Liver (tissue), 7 donors: ENCODE measurements at regions not wholly inside any gene's neighbourhood (a gene's known extent, or its start where the extent isn't known, plus 50 kb on each side); places are given as distances from the start of the nearest gene placed in this dataset.

Source experiments
- DNase-seq: peaks from one replicate; pipeline ENCODE4 v3.0.0-alpha.2; 2017; ENCODE audit warnings: low spot score
- H3K27ac ChIP-seq, 2 donors: one replicate each; pipeline ENCODE4 v1.7.0; 2013; ENCODE audit warnings: inconsistent platforms in 2 of 2, low read length in 2 of 2, control low read depth in 1 of 2, low read depth in 1 of 2, mild to moderate bottlenecking in 1 of 2
- H3K27me3 ChIP-seq, 4 donors: one replicate each; pipeline versions ENCODE4 v1.6.1 to v1.7.0; 2013; ENCODE audit warnings: low read length in 3 of 4, inconsistent platforms in 1 of 4, mild to moderate bottlenecking in 1 of 4, moderate library complexity in 1 of 4; ENCODE audit not compliant: control insufficient read depth in 4 of 4, insufficient read depth in 4 of 4
- H3K36me3 ChIP-seq, 4 donors: one replicate each; pipeline versions ENCODE4 v1.6.1 to v1.7.0; 2013; ENCODE audit warnings: low read length in 3 of 4, mild to moderate bottlenecking in 3 of 4, low read depth in 1 of 4, moderate library complexity in 1 of 4; ENCODE audit not compliant: control insufficient read depth in 4 of 4, insufficient read depth in 3 of 4
- H3K4me1 ChIP-seq, 4 donors: one replicate each; pipeline versions ENCODE4 v1.6.1 to v1.7.0; 2013; ENCODE audit warnings: low read length in 3 of 4, mild to moderate bottlenecking in 3 of 4, moderate library complexity in 1 of 4; ENCODE audit not compliant: control insufficient read depth in 4 of 4, insufficient read depth in 4 of 4
- H3K4me3 ChIP-seq, 3 donors: one replicate each; pipeline versions ENCODE4 v1.6.1 to v1.7.0; 2013; ENCODE audit warnings: low read length in 3 of 3, control low read depth in 1 of 3, low read depth in 1 of 3, mild to moderate bottlenecking in 1 of 3
- H3K9ac ChIP-seq, 2 donors: one replicate each; pipeline ENCODE4 v1.7.0; 2013; ENCODE audit warnings: low read length in 2 of 2, mild to moderate bottlenecking in 2 of 2, moderate library complexity in 2 of 2, control low read depth in 1 of 2, low read depth in 1 of 2
- H3K9me3 ChIP-seq, 4 donors: one replicate each; pipeline versions ENCODE4 v1.6.1 to v1.7.0; 2013; ENCODE audit warnings: low read length in 3 of 4; ENCODE audit not compliant: control insufficient read depth in 4 of 4
- ATF3 ChIP-seq: IDR thresholded peaks from 2 replicates; pipeline ENCODE4 v1.6.1; 2016; ENCODE audit warnings: antibody characterized with exemption
- EGR1 ChIP-seq, 2 donors: IDR thresholded peaks; 2 replicates each; pipeline ENCODE4 v1.6.1; 2016 to 2018; ENCODE audit warnings: antibody characterized with exemption in 2 of 2, low read depth in 2 of 2
- FOXA2 ChIP-seq: IDR thresholded peaks from 2 replicates; pipeline ENCODE4 v1.6.1; 2016; ENCODE audit warnings: antibody characterized with exemption
- GABPA ChIP-seq, 2 donors: IDR thresholded peaks in 1 of 2; conservative IDR thresholded peaks in 1 of 2; 2 replicates each; pipeline ENCODE4 v1.6.1; 2016; ENCODE audit warnings: antibody characterized with exemption in 2 of 2, mild to moderate bottlenecking in 1 of 2, moderate library complexity in 1 of 2
- HNF4A ChIP-seq, 2 donors: conservative IDR thresholded peaks; 2 replicates each; pipeline ENCODE4 v1.6.1; 2016; ENCODE audit warnings: antibody characterized with exemption in 2 of 2, mild to moderate bottlenecking in 2 of 2
- HNF4G ChIP-seq: IDR thresholded peaks from 2 replicates; pipeline ENCODE4 v1.6.1; 2016; ENCODE audit warnings: antibody characterized with exemption
- MAX ChIP-seq: IDR thresholded peaks from 2 replicates; pipeline ENCODE4 v1.6.1; 2016; ENCODE audit warnings: antibody characterized with exemption
- NR2F2 ChIP-seq: IDR thresholded peaks from 2 replicates; pipeline ENCODE4 v1.6.1; 2016; ENCODE audit warnings: antibody characterized with exemption
- RAD21 ChIP-seq, 2 donors: IDR thresholded peaks; 2 replicates each; pipeline ENCODE4 v1.6.1; 2016; ENCODE audit warnings: antibody characterized with exemption in 2 of 2, mild to moderate bottlenecking in 2 of 2
- REST ChIP-seq: IDR thresholded peaks from 2 replicates; pipeline ENCODE4 v1.6.1; 2016; ENCODE audit warnings: antibody characterized with exemption, mild to moderate bottlenecking
- RXRA ChIP-seq, 2 donors: IDR thresholded peaks; 2 replicates each; pipeline ENCODE4 v1.6.1; 2017 to 2018; ENCODE audit warnings: antibody characterized with exemption in 2 of 2, mild to moderate bottlenecking in 1 of 2
- SP1 ChIP-seq: IDR thresholded peaks from 2 replicates; pipeline ENCODE4 v1.6.1; 2018; ENCODE audit warnings: antibody characterized with exemption, mild to moderate bottlenecking
- TAF1 ChIP-seq: conservative IDR thresholded peaks from 2 replicates; pipeline ENCODE4 v1.6.1; 2016; ENCODE audit warnings: antibody characterized with exemption, mild to moderate bottlenecking
- YY1 ChIP-seq: IDR thresholded peaks from 2 replicates; pipeline ENCODE4 v1.6.1; 2016; ENCODE audit warnings: antibody characterized with exemption, mild to moderate bottlenecking
- ZBTB33 ChIP-seq: IDR thresholded peaks from 2 replicates; pipeline ENCODE4 v1.6.1; 2016; ENCODE audit warnings: antibody characterized with exemption
- WGBS: extraction: QIAGEN DNeasy Blood & Tissue Kit; methylation state at CpG from one replicate; pipeline ENCODE4 v1.1.7; 2013; 5-methylcytosine and 5-hydroxymethylcytosine counted together
- donor health status: healthy.
- donor health status: healthy.
- donor health status: healthy.
- donor health status: healthy.

GRCh38 chr22:48335442-48336139 is 1492.1 kb downstream of the BRD1 start (continued):
- TF ChIP-seq GABPA (IDR thresholded peaks at IDR 0.05 in 1 of 2, conservative IDR thresholded peaks at IDR 0.05 in 1 of 2), result no peak

GRCh38 chr22:48334971-48335370 is 1492.7 kb downstream of the BRD1 start:
- no peak overlapping the region for H3K9ac ChIP-seq
- DNase-seq, result no peak
- no peak overlapping the region for H3K4me3 ChIP-seq
- H3K4me1 ChIP-seq, result no peaks in the 10 kb centered on the region
- H3K27me3 ChIP-seq, result no peaks in the 10 kb centered on the region
- peaks cover 0 to 2% (median 0%) of the 10 kb centered on the region in 4 donors for H3K9me3 ChIP-seq
- WGBS, result 91% methylated on average over 10 of the region's 10 CpGs
- no peak for TF ChIP-seq RAD21 (IDR thresholded peaks at IDR 0.05)
- H3K27ac ChIP-seq, result no peak overlapping the region
- no peaks in the 10 kb centered on the region for H3K36me3 ChIP-seq

GRCh38 chr22:48333816-48334735 is 1493.6 kb downstream of the BRD1 start:
- peaks cover 0 to 5% (median 1%) of the 10 kb centered on the region in 4 donors for H3K9me3 ChIP-seq
- no peaks in the 10 kb centered on the region for H3K36me3 ChIP-seq
- TF ChIP-seq ZBTB33 (no peak), RAD21 (IDR thresholded peaks at IDR 0.05) (no peak), TAF1 (no peak), HNF4A (conservative IDR thresholded peaks at IDR 0.05) (no peak), NR2F2 (no peak), YY1 (no peak), REST (no peak), ATF3 (no peak), MAX (no peak), GABPA (IDR thresholded peaks at IDR 0.05 in 1 of 2, conservative IDR thresholded peaks at IDR 0.05 in 1 of 2) (no peak), HNF4G (no peak), SP1 (no peak), FOXA2 (no peak), RXRA (IDR thresholded peaks at IDR 0.05) (no peak), EGR1 (IDR thresholded peaks at IDR 0.05; ENCODE audit: low read depth in 2 of 2) (no peak)
- H3K4me3 ChIP-seq, result no peak overlapping the region
- no peak overlapping the region for H3K27ac ChIP-seq
- H3K4me1 ChIP-seq, result no peaks in the 10 kb centered on the region
- no peak overlapping the region for H3K9ac ChIP-seq
- 85% methylated on average over 40 of the region's 40 CpGs for WGBS
- no peaks in the 10 kb centered on the region for H3K27me3 ChIP-seq
- no peak for DNase-seq
